ENCODE measurements at regions not wholly inside any gene's neighbourhood (a gene's known extent, or its start where the extent isn't known, plus 50 kb on each side); places are given as distances from the start of the nearest gene placed in this dataset.

DNA sequence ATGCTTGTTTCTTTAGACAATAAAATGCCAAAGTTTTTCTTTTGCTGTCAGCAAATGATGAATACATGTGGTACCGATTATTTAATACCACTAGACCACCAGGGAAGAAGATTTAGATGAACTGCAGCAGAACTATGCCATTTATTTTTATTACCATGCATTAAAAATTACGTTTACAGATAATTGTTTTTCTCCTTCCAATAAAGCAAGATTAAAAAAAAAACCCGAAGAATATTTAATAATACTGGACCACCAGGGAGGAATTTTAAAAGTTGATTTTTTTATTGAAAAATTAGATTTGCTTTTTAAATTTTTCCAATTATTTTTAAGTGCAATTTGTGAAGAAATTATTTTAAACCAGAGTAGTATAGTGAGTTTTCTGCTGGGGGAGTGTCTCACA, 170.3 kb upstream of the HNRNPA3 start:
- DNase-seq: no peak

GRCh38 chr2:177044671-177045070, 167.9 kb upstream of the HNRNPA3 start:
- no peak for DNase-seq

GRCh38 chr2:177048981-177049380, 163.6 kb upstream of the HNRNPA3 start:
- DNase-seq: peak; percentile 21

GRCh38 chr2:177051278-177051677, 161.3 kb upstream of the HNRNPA3 start:
- DNase-seq: no peak

DNA sequence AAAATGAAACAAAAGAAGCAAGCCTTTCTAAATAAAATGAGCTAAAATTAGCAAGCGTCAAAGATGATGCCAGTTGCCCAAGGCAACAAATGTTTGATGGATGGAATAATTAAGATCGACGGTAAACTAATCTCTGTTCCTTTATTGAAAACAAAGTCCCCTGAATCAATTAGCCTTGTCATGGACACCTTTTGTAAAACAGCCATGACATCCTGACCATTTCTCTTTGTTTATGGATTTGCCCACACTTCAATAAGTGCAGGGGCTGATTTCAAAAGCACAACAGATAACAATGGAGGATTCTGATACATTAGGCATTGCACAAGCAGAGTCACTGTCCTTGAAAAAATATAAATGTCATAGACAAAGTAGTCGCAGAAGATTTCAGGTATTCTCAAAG, 160.1 kb upstream of the HNRNPA3 start:
- DNase-seq: no peak

DNA sequence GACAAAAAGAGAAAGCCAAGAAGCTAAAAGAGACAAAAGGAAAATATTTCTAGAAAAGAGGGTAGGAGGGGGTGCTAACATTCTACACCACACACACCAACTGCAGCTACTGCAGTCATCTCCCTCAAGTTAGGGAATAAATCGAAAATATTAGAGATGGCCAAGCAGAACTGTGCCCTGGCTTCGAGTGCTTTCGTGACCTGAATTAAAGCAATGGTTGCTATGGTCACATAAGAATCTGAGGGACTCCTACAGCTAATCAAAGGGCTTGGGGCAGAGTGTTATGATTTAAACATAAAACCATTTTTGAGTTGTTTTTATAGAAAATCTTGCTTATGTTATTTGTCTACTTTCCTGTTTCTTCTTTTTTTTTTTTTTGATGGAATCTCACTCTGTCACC, 159.6 kb upstream of the HNRNPA3 start:
- DNase-seq: no peak

- DNase-seq: no peak
Measured at GRCh38 chr2:177053716-177054115, 158.9 kb upstream of the HNRNPA3 start.

DNA sequence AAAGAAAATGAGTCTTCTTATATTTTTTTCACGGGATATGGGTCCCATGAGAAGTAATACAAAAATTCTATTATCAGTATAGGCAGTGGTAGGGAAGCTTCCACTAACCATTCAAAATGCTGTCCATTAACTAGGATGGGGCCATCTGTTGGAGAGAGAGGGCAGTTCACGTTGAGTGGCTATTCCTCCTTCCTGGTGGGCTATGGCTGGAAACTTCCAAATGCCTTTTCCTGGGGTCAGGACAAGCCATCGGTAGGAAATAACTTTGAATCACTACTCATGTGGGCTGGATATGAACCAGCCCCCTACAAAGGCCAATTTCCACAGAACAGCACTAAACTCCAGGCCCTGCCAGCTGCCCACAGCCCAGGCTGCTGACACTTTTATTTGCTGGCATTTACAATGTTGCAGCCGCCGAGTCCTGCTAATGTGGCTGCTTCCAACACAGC, 156.1 kb upstream of the HNRNPA3 start:
- no peak for DNase-seq

- no peak for DNase-seq
Measured at GRCh38 chr2:177058747-177059146, 153.8 kb upstream of the HNRNPA3 start.

DNA sequence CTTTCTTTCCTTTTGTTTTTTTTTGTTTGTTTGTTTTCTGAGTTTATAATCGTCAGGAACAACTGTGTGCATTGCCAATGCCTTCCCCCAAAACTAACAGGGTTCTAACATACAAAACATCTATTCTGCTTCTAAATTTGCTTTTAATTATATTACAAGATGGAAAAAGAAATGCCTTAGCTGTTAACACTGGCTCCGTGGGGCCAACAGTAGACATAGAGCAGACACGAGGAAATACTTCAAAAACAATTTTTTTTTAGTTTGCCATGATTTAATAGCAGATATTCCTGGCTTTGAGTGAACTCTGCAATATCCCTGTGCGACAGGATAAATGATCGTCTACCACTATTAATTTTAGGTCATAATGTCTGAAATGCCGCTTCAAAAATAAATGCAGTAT, 153.3 kb upstream of the HNRNPA3 start:
- no peak for DNase-seq

- no peak for DNase-seq
Measured at GRCh38 chr2:177063331-177063730, 149.3 kb upstream of the HNRNPA3 start.

- DNase-seq: no peak
Measured at GRCh38 chr2:177064422-177064821, 148.2 kb upstream of the HNRNPA3 start.

DNA sequence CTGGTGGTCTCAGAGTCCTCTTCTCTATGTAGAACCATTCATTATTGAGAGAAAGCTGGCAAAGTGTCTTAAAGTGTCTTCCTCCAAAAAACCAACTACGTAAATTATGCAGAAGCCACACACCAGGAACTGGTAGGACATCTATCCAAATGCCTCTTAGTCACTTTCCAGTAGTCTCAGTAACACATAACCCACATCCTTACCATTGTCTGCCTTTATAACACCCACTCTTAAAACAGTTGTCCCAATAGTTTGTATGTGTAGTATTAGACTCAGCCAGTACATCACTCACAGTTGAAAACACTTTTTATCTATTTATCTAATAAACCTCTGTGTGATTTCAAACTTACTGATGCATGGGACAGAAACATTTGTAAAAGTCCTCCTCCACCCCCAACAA, 143.6 kb upstream of the HNRNPA3 start:
- DNase-seq: no peak

GRCh38 chr2:177072090-177072489, 140.5 kb upstream of the HNRNPA3 start:
- no peak for DNase-seq

GRCh38 chr2:177073611-177074010, 139.0 kb upstream of the HNRNPA3 start:
- no peak for DNase-seq

DNA sequence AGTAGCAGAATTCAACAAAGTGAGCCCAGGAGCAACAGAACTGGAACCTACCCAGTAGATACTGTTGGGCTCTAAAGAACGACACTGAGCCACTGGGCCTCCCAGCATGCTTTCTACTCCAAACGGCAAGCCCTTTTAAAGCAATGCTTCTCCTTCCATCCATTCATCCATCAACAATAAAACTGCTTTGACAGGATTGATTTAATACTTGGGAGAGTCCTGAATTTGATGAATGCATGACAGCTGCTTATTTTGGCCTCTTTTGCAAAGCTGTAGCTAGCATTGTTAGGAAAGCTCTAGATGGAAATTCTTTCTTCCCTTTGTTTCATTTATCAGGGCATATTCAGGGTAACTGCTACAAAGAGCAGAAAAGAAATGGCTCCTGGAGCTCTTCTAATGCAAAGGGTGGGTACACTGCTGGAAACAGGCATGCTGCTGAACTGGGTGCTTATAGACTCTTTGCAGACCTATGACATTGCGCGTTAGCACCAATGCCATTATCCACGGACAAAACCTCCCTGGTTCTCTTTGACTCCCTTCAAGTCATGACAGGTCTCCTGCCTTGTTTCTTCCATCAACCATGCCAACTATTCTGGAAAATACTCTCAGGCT, 138.4 kb upstream of the HNRNPA3 start:
- DNase-seq: no peak

DNA sequence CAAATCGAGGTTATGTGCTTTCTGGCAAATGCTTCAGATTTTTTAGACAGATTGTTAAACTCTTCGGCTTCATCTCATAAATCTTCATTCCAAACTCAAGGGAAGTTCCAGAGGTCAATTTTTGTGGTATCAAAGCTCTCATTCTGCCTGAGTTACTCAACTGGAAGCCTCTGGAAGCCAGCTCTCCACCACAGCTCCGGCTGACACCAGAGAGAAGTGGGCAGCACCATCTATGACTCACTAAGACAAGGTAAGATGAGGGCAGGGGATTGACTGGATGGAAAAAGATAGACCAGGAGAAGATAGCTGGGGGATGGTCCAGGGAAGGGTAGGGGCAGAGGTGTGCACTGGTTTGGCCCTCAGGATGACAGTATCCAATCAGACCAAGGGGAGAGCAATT, 137.3 kb upstream of the HNRNPA3 start:
- DNase-seq: no peak

GRCh38 chr2:177076636-177077179, 135.9 kb upstream of the HNRNPA3 start:
- DNase-seq: no peak

GRCh38 chr2:177077778-177078177, 134.8 kb upstream of the HNRNPA3 start:
- no peak for DNase-seq

DNA sequence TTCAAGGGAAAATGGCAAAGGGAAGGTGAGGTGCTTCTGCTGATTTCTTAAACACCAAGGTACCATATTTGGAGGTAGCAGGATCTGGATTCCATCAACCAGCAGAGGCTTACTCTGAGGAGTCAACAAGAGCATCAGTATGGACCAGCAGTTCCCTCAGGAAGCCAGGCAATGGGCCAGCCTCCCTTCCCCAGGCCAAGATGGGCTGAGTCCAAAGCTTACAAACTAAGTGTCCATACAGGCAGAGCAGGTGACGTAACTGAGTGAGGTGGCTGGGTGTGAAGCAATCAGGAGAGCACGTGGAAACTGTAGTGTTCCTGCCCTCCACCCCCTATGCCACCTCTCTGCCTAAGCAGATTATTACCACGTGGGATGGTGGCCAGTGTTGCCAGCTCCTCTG, 134.2 kb upstream of the HNRNPA3 start:
- no peak for DNase-seq

DNA sequence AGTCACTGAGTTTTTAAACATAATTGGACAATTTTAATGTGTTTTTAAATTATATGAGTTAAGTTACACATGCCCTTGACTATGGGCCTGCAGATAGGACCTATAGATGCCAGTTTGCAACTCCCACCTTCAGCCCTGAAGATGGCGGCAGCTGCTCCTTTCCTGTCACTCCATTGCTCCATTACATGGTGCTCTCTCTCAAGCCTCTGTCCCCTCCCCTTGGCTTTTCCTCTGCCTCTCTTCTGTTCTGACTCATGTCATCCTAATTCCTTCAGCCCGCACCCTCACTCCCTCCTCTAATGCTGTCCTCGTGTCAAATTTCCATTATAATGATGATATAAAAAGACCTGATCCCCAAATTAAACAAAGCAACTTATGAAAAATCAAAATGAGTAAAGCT, 133.7 kb upstream of the HNRNPA3 start:
- no peak for DNase-seq

DNA sequence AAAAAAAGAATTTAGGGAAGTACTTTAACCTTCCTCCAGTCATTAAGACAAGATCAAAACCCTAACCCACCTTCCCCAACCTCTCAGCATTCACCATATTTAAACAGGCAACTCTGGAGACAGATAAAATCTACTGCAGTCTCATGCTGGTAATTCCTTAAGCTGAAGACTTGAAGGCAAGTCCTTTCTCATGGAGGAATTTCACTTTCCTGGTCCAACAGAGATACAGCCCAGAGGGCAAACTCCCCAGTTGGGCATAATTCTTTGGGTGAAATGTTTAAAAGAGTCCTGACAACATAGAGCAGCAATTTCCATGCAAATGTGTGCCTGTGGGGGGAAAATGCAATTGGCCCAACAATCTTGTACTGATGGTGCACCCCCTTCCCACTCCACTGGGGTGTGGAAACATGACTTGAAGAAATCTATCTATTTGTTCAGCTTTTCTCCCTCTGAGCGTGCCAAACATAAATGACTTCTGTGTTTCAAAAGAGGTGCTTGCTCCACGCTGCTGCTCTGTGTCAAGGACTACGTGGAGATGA, 131.8 kb upstream of the HNRNPA3 start:
- no peak for DNase-seq

DNA sequence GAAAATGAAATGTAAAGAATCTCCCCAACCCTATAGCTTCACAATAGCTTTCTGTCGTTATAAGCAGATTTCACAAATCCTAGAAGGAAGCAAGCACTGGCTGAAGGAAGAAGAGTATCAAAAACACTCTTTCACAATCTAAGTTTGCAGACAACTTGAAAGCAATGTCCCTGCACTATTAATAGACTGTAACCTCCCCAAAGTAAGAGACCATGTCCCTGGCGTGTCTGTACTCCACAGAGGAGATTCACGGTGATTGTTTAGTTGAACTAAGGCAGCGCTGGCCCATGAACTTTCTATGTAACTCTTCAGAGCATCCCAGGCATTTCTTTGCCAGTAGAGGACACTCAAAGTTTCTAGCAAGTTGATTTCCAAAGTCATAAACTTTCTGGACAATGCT, 128.0 kb upstream of the HNRNPA3 start:
- no peak for DNase-seq

DNA sequence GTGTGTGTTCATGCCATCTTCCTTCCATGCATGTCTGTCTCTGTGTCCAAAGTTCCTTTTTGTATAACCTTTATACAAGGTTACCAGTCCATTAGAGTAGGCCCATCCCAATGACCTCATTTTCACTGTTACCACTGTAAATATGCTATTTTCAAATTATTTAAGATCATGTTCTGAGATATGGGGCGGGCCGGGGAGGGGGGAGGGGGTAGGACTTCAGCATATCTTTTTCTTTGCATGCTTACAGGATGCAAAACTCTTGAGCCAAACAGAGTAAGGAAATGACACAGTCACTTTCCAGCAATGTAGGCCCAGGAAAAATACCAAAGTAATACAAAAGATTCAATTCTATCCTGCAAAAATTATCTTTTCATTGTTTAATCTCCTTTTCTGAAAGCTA, 124.1 kb upstream of the HNRNPA3 start:
- DNase-seq: no peak

DNA sequence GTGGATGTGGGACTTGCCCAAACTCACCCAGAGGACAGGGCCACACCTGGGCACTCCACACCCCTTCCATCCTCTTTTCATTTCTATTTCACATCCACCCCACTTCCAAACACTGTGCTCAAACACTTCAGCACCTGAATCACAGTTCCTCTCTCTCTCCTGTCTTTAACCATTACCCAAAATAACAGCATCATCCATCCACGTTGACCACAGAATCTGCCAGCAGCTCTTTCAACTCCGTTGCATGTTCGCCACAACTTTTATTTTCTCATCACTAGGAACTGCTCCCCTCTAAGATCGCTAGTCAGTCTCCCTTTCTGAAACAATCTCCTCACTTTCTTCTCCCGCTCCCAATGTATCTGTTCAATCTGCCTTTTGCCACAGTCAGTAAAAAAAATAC, 121.6 kb upstream of the HNRNPA3 start:
- no peak for DNase-seq

Data from GDM1 (cell line).